ENCODE measurements at regions not wholly inside any gene's neighbourhood (a gene's known extent, or its start where the extent isn't known, plus 50 kb on each side); places are given as distances from the start of the nearest gene placed in this dataset.
"Not testable (repeated sequence)": the region's sequence is repeated elsewhere in the genome, so short reads cannot be mapped to it uniquely, and the experiment has no call there.

GRCh38 chr7:67854221-67855178 is 857.9 kb downstream of the TYW1 start:
- DNase-seq, result no peak

- no peak for DNase-seq
Measured at GRCh38 chr7:67855322-67855721, 858.7 kb downstream of the TYW1 start.

DNA sequence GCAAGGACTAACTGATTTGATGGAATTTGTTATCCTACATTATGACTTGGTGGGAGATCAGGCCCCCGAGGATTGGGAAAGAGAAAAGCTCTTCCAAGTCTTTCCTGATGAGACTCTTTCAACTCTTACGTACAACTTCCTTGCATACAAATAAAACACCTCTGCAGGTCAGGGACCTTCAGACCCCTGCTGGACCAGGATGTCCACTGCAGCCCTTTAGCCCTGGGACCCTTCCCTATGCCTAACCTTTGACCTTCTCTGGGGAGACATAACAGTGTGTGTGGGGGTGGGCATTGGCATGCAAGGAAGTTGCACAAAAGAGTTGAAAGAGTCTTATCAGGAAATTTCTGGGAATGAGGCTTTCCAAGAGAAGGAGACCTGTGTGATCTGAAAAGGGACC is 859.4 kb downstream of the TYW1 start:
- DNase-seq, result no peak

DNA sequence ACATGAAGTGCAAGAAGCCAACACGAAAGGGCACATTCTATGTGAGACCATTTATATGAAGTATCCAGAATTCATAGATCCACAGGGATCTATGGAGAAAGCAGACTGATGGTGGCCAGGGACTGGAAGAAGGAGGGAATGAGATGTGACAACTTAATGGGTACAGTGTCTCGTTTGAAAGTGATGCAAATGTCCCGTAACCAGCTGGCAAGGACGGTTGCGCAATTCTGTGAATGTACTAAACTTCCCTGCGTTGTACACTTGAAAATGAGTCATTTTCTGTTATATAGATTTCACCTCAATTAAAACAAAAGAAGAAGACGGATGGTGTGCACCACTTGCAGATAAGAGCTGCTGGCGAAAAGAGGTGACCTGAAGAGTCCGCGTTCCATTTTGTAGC is 861.1 kb downstream of the TYW1 start:
- DNase-seq, result no peak

GRCh38 chr7:67858931-67859330 is 862.3 kb downstream of the TYW1 start:
- no peak for DNase-seq

DNA sequence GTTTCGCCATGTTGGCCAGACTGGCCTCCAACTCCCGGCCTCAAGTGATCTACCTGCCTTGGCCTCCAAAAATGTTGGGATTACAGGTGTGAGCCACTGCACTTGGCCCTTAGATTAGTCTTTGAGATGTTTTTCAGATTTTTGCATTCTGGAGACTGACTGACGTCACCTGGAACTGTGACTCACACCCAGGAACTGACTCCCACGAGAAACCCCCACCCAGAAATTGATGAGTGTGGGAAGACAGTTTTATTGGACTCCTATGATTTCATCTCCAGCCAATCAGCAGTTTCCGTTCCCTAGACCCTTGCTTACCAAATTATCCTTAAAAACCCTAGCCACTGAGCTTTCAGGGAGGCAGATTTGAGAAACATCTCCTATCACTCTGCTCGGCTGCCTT is 867.3 kb downstream of the TYW1 start:
- DNase-seq, result no peak

GRCh38 chr7:67866054-67866453 is 869.4 kb downstream of the TYW1 start:
- no peak for DNase-seq

DNA sequence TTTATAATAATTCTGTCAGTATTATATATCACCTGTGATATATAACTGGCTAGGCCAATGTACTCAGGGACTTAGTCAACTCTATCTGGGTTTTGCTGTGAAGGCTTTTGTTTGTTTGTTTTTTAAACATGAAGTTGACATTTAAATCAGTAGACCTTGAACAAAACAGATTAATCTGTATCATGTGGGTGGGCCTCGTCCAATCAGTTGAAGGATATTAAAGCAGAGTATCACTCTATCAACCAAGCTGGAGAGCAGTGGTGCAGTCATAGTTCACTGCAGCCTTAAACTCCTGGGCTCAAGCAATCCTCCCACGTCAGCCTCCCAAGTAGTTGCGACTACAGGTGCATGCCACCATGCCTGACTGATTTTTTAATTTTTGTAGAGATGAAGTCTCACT is 870.2 kb downstream of the TYW1 start:
- no peak for DNase-seq

DNA sequence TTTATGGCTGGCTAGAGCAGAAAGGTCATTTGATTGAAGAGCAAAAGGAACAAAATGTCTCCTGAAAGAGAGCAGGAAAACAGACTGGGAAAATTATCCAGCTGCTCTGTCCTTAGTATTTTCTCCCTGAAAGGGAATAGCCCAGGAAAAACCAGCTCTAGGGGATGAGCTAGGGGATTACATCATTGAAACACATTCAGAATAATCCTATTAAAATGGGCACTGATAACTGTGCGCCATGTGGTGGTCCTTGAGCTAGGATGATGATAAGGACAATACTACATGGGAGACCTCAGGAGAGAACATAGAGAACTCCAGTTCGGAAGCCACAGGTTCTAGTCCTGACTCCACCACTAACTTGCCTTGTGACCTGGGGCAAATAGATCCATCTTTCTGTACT is 873.8 kb downstream of the TYW1 start:
- DNase-seq, result no peak

DNA sequence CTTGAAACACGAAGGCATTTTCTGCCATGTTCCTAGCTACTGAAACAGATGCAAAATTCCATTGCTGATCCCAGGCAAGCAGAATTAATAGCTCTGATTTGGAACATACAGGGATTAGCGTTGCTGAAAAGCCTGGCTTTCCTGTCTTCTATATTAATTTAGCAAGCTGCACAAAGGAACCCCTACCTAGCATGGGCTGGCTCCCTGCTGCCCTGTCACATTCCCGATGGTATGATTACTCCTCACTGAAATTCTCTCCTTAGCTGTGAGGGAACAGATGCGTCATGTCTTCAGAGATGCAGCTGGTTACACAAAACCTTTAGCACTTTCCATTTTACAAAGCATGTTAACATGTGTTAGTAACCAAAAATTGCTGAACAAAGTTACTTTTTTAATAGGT is 878.9 kb downstream of the TYW1 start:
- no peak for DNase-seq

DNA sequence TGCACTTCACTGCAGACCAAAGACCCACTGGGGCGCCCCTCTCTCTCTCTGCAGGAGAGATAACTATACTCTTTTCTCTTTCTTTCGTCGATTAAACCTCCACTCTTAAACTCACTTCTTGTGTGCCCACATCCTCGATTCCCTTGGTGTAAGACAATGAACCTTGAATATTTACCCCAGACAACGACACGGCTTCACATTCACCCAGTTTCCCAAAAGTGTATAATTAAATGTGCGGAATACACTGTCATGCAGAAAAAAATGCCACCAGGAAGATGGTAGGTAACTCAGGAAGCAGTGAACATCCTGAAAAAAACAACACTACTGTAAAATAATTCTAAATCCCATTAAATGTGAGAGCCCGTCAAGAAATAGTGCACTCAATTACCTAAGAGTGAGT is 882.2 kb downstream of the TYW1 start:
- no peak for DNase-seq

DNA sequence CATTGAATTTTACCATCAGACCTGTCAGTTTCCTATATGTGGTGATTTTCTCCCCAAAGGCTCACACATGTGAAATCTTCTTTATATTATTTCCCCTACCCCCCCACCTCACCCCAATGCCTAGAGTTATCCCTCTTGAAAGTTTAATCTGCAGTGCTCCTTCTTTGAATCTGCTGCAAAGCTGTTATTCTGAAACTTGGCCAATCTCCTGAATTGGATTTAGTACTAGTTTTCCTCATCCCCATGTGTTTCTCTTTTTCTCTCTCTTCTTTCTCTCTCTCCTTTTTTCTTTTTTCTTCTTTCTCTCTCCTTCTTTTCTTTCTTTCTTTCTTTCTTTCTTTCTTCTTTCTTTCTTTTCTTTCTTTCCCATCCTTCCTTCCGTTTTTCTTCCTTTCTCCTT is 886.2 kb downstream of the TYW1 start:
- no peak for DNase-seq

- no peak for DNase-seq
Measured at GRCh38 chr7:67890316-67890715, 893.7 kb downstream of the TYW1 start.

DNA sequence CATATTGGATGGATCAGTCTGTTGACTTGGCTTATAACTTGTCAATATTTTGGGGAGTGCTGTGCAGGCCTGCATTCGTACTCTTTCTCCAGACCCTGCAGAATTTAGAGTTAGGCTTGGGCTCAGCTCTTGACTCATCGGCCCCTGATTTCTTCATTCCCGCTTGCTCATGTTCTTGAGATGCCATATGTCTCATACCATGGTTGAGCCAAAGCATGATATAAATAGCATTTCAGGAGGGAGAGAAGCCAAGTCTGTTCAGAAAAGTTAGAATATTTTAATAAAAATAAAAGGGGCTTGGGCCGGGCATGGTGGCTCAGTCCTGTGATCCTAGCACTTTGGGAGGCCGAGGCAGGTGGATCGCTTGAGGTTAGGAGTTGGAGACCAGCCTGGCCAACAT is 898.1 kb downstream of the TYW1 start:
- no peak for DNase-seq

DNA sequence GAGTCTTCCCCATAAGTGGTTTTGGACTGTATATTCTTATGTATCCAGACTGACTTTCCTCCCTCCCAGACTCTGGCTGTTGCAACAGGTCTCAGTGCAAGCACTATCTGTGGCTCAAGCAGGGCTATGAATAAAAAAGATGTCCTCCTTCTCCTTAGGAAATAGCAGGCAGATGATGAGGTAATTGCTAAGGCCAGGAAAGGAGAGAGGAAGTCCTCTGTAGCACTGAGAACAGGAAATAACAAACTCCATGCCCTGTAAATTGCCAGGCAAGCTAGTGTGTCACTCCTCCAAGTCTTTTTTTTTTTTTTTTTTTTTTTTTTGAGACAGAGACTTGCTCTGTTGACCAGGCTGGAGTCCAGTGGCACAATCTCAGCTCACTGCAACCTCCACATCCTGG is 900.1 kb downstream of the TYW1 start:
- no peak for DNase-seq

- no peak for DNase-seq
Measured at GRCh38 chr7:67900456-67900855, 903.8 kb downstream of the TYW1 start.

DNA sequence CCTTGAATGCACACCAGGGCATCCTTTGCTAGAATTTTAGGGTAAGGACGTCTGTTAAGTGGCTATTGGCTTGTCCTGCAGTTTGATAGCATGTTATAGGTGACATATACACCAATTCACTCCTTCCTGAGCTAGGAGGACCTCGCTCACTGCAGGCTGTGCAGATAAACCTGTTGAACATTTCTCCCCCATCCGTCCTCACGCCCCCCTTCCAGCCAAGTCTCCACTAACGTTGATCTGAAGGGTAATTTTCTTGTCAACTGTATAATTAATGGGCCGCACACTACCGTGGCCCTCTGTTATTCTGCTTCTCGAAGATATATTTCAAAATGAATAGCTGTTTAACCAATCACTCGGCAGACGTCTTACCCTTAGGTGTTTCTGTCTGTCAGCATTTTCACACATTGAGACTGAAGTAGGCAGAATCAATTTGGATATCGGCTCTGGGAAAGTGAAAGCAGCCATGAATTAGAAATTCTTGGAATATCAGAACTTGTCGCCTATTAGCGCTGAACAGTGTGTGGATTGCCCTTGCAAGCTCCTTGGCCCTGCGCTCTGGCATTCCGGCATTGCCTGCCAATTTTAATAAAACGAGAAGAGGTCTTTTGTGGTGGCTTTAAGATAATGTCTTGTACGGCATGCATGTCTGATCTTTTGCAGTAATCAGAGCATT is 905.3 kb downstream of the TYW1 start:
- DNase-seq, result no peak

DNA sequence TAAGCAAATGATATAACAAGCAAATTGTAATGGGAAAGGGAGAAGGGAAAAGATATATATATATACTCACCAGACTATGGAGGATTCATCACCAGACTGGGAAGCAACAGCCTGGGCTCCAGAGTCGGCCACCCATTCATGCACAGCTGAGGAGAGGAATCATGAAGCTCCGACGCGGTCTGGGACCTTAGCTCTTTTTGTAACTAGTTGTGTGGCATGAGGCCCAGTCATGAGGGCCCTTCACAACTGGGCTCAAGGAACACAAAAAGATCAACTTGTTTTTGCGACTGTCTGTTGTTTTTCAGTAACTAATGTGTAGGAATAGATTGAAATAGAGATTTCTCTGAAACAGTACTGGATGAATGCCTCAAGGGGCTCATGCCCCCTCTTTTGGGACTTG is 911.2 kb downstream of the TYW1 start:
- no peak for DNase-seq

GRCh38 chr7:67912437-67912836 is 915.8 kb downstream of the TYW1 start:
- no peak for DNase-seq

DNA sequence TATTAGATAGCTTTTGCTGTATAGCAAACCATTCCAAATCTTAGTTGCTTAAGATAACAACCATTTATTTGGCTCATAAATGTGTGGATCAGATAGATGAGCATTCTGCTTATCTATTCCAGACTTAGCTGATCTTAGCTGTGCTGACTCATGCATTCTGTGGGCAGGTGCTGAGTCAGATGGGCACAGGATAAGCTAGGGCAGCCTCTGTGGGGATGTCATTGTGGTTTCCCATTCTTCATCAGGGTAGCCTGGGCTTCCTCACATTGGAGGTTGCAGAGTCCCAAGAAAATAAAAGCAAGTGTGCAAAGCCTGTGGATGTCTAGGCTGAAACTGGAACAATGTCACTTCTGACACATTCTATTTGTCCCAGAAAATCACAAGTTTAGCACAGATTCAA is 917.0 kb downstream of the TYW1 start:
- DNase-seq, result no peak

DNA sequence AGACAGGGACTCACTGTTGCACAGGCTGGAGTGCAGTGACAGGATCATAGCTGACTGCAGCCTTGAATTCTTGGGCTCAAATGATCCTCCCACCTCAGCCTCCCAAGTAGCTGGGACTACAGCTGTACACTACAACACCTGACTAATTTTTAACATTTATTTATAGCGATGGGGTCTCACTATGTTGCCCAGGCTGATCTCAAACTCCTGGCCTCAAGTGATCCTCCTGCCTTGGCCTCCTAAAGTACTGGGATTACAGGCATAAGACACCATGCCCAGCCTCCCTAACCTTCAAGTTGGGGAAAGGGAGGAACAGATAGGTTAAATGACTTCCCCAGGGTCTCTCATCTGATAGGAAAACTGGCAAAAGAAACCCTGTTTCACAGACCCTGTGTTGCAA is 919.5 kb downstream of the TYW1 start:
- DNase-seq, result not testable (repeated sequence)

DNA sequence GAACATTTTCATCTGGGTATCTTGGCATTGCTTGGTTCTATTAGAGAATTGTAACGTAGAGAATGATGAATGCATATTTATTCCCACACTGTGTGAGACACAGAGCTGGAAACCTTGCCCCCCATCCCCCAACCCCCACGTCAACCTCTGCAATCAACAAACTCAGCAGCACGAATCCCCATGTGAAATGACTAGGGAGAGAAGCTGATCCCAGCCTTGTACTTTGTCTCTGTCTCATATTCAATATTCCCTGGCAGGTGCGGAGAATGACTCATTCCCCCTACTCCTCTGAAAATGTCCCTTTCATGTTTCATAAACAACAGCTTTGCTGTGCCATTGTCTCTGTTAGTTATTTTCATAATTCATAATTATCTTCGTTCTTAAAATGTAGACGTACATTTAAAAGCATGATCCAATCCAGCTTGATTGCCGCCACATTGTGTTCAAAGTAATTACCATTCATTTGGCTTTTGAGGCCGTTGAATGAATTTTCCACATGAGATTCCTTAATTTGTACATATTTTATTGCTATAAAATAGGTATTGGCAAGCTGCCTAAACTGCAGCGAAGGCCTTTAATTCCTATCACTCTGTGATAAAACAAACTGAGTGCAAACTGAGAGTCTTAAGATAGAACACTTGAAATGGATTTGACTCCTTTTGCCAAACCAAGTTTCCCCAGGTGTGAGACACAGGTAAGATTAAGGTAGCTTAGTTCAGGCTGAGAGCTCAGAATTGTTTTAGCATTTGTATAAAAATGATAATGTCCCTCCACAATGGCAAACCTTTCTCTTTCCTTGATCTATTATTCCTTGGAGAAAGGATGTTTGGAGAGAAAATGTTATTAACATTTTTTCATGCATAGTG is 920.2 kb downstream of the TYW1 start:
- DNase-seq, result no peak

- DNase-seq, result no peak
Measured at GRCh38 chr7:67917437-67917755, 920.8 kb downstream of the TYW1 start.

DNA sequence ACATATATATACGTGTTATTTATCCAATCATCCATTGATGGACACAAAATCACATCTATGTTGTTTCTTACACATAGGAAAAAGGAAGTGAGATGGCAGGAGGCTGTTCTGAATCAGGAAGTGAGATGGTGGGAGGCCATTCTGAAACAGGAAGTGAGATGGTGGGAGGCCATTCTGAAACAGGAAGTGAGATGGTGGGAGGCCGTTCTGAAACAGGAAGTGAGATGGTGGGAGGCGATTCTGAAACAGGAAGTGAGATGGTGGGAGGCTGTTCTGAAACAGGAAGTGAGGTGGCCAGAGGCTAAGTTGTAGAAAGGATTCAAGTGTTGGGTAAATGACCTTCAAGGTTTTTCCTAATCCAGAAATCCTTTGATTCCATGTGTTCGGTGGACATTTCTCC is 921.5 kb downstream of the TYW1 start:
- no peak for DNase-seq
